WTC11 (cell line): ENCODE measurements at regions not wholly inside any gene's neighbourhood (a gene's known extent, or its start where the extent isn't known, plus 50 kb on each side); places are given as distances from the start of the nearest gene placed in this dataset.

Experiments
- ATAC-seq: fragments of 200-7000 bp; cut with Tn5 transposase; 2 replicates; pipeline ENCODE4 v1.10.0; 2021; ENCODE audit warnings: mild to moderate bottlenecking, moderate library complexity
- CTCF ChIA-PET: fragments of 300-600 bp; sonication (Branson Sonifier 250); formaldehyde crosslinking; loops from one replicate; lab custom pipeline; 2021; ENCODE audit warnings: antibody characterized with exemption; lab: Charles Lee
- POLR2A ChIA-PET: fragments of 350-600 bp; sonication (Branson Sonifier 250); formaldehyde crosslinking; loops from one replicate; lab custom pipeline; 2021; ENCODE audit warnings: antibody characterized with exemption; lab: Charles Lee
- DNase-seq: peaks from one replicate; pipeline ENCODE4 v3.0.0; 2021; ENCODE audit warnings: low spot score
- H3K27ac Mint-ChIP-seq: 2 replicates; pipeline ENCODE4 v1.8.0; 2021; ENCODE audit warnings: mixed read lengths
- H3K27me3 Mint-ChIP-seq: 2 replicates; pipeline ENCODE4 v1.8.0; 2021; ENCODE audit warnings: low read depth, mild to moderate bottlenecking, moderate library complexity, mixed read lengths
- H3K36me3 Mint-ChIP-seq: 2 replicates; pipeline ENCODE4 v1.8.0; 2021; ENCODE audit warnings: mixed read lengths
- H3K4me1 Mint-ChIP-seq: 2 replicates; pipeline ENCODE4 v1.8.0; 2022; ENCODE audit warnings: mixed read lengths
- H3K4me3 Mint-ChIP-seq: 2 replicates; pipeline ENCODE4 v1.8.0; 2021; ENCODE audit warnings: mild to moderate bottlenecking, moderate library complexity, mixed read lengths
- H3K9me3 Mint-ChIP-seq: 2 replicates; pipeline ENCODE4 v1.8.0; 2021; ENCODE audit warnings: mixed read lengths
- ATF6 ChIP-seq: sonication (generic); formaldehyde crosslinking; IDR thresholded peaks from 2 replicates; pipeline ENCODE4 v1.8.1; 2023; ENCODE audit warnings: mild to moderate bottlenecking, missing genetic modification reagents
- E2F5 ChIP-seq: sonication (generic); formaldehyde crosslinking; IDR thresholded peaks from 2 replicates; pipeline ENCODE4 v1.8.1; 2022; ENCODE audit warnings: mild to moderate bottlenecking, moderate library complexity, missing genetic modification reagents
- ESRRA ChIP-seq: sonication (generic); formaldehyde crosslinking; IDR thresholded peaks from 2 replicates; pipeline ENCODE4 v1.8.1; 2022; ENCODE audit warnings: mild to moderate bottlenecking, missing genetic modification reagents, borderline replicate concordance
- GRHL2 ChIP-seq: fragments of 250-450 bp; sonication (Bioruptor Pico); IDR thresholded peaks from 2 replicates; pipeline ENCODE4 v1.8.0; 2022; ENCODE audit warnings: mild to moderate bottlenecking, moderate library complexity; ENCODE audit not compliant: insufficient replicate concordance, severe bottlenecking
- HMGA2 ChIP-seq: fragments of 250-450 bp; sonication (Bioruptor Pico); IDR thresholded peaks from 2 replicates; pipeline ENCODE4 v1.4.0; 2021; ENCODE audit warnings: mild to moderate bottlenecking, moderate library complexity
- HMGXB4 ChIP-seq: sonication (generic); formaldehyde crosslinking; IDR thresholded peaks from 2 replicates; pipeline ENCODE4 v1.8.1; 2023; ENCODE audit warnings: mild to moderate bottlenecking, moderate library complexity, missing genetic modification reagents
- KAT7 ChIP-seq: sonication (generic); formaldehyde crosslinking; IDR thresholded peaks from 2 replicates; pipeline ENCODE4 v1.8.1; 2023; ENCODE audit warnings: missing genetic modification reagents, mild to moderate bottlenecking, borderline replicate concordance
- NFATC4 ChIP-seq: fragments of 250-450 bp; sonication (Bioruptor Pico); IDR thresholded peaks from 2 replicates; pipeline ENCODE4 v1.9.0; 2021; ENCODE audit warnings: mild to moderate bottlenecking
- NFE2L1 ChIP-seq: sonication (generic); formaldehyde crosslinking; IDR thresholded peaks from 2 replicates; pipeline ENCODE4 v1.8.1; 2023; ENCODE audit warnings: missing genetic modification reagents
- NR3C1 ChIP-seq: sonication (generic); formaldehyde crosslinking; conservative IDR thresholded peaks from 2 replicates; pipeline ENCODE4 v1.8.1; 2023; ENCODE audit warnings: low read depth, mild to moderate bottlenecking, missing genetic modification reagents
- OVOL2 ChIP-seq: fragments of 250-450 bp; sonication (Bioruptor Pico); IDR thresholded peaks from 2 replicates; pipeline ENCODE4 v1.9.0; 2021; ENCODE audit warnings: mild to moderate bottlenecking, borderline replicate concordance
- SMAD4 ChIP-seq: sonication (generic); formaldehyde crosslinking; IDR thresholded peaks from 2 replicates; pipeline ENCODE4 v1.8.0; 2022; ENCODE audit warnings: mild to moderate bottlenecking, missing genetic modification reagents
- STAT6 ChIP-seq: sonication (generic); formaldehyde crosslinking; conservative IDR thresholded peaks from 2 replicates; pipeline ENCODE4 v1.8.1; 2023; ENCODE audit warnings: mild to moderate bottlenecking, low read depth, missing genetic modification reagents, moderate library complexity
- ZBTB21 ChIP-seq: sonication (generic); formaldehyde crosslinking; IDR thresholded peaks from 2 replicates; pipeline ENCODE4 v1.8.1; 2023; ENCODE audit warnings: mild to moderate bottlenecking, missing genetic modification reagents, borderline replicate concordance
- ZBTB43 ChIP-seq: sonication (generic); formaldehyde crosslinking; IDR thresholded peaks from 2 replicates; pipeline ENCODE4 v1.8.1; 2023; ENCODE audit warnings: mild to moderate bottlenecking, missing genetic modification reagents
- ZNF232 ChIP-seq: sonication (generic); formaldehyde crosslinking; IDR thresholded peaks from 2 replicates; pipeline ENCODE4 v1.8.0; 2022; ENCODE audit warnings: mild to moderate bottlenecking, missing genetic modification reagents
- ZNF263 ChIP-seq: sonication (generic); formaldehyde crosslinking; IDR thresholded peaks from 2 replicates; pipeline ENCODE4 v1.8.1; 2022; ENCODE audit warnings: low read depth, mild to moderate bottlenecking, moderate library complexity, missing genetic modification reagents
- ZNF532 ChIP-seq: fragments of 250-450 bp; sonication (Bioruptor Pico); IDR thresholded peaks from 2 replicates; pipeline ENCODE4 v1.9.0; 2021; ENCODE audit warnings: mild to moderate bottlenecking, borderline replicate concordance

- TF ChIP-seq ATF6 (CRISPR knock-in tag) (no peak), HMGXB4 (CRISPR knock-in tag) (no peak), E2F5 (no peak), NFE2L1 (CRISPR knock-in tag) (no peak)
Measured at GRCh38 chr13:69178000-69178399, 929.6 kb upstream of the ATXN8OS start (continued).

GRCh38 chr13:69168436-69168835 lies 939.2 kb upstream of the ATXN8OS start:
- no peak overlapping the region for H3K4me3 Mint-ChIP-seq
- no peaks in the 10 kb centered on the region for H3K27me3 Mint-ChIP-seq
- peaks cover 9% of the 10 kb centered on the region for H3K36me3 Mint-ChIP-seq
- ATAC-seq = no peak
- peaks cover 14% of the 10 kb centered on the region for H3K9me3 Mint-ChIP-seq
- DNase-seq = no peak
- H3K4me1 Mint-ChIP-seq = peaks cover 2% of the 10 kb centered on the region
- H3K27ac Mint-ChIP-seq = no peak overlapping the region; the same call in 1 of the 2 replicates
- TF ChIP-seq SMAD4 (CRISPR knock-in tag) = no peak
- TF ChIP-seq OVOL2 (CRISPR knock-in tag) = no peak
- TF ChIP-seq ZNF232 (CRISPR knock-in tag) = no peak
- no peak for TF ChIP-seq ZBTB21 (CRISPR knock-in tag)
- no peak for TF ChIP-seq GRHL2 (CRISPR knock-in tag)
- no peak for TF ChIP-seq ZNF263 (CRISPR knock-in tag)
- TF ChIP-seq NFATC4 = no peak
- POLR2A ChIA-PET = no interaction called here
- CTCF ChIA-PET = no interaction called here

- no peak for DNase-seq
- H3K27me3 Mint-ChIP-seq = no peaks in the 10 kb centered on the region
- peaks cover 4% of the 10 kb centered on the region; the same call in 1 of the 2 replicates for H3K9me3 Mint-ChIP-seq
- POLR2A ChIA-PET = no interaction called here
- H3K4me3 Mint-ChIP-seq = no peak overlapping the region
- no peaks in the 10 kb centered on the region for H3K36me3 Mint-ChIP-seq
- no peaks in the 10 kb centered on the region for H3K4me1 Mint-ChIP-seq
- ATAC-seq = no peak
- no peak overlapping the region; the same call in 1 of the 2 replicates for H3K27ac Mint-ChIP-seq
- CTCF ChIA-PET = no interaction called here
- TF ChIP-seq ZNF532 (CRISPR knock-in tag) = no peak
- no peak for TF ChIP-seq HMGA2 (CRISPR knock-in tag)
- TF ChIP-seq ESRRA (CRISPR knock-in tag) = no peak
- TF ChIP-seq OVOL2 (CRISPR knock-in tag) = no peak
- TF ChIP-seq KAT7 (CRISPR knock-in tag) = no peak
- no peak for TF ChIP-seq ZBTB43
- TF ChIP-seq NR3C1 (CRISPR knock-in tag) = no peak
- TF ChIP-seq STAT6 = no peak
Measured at GRCh38 chr13:69155136-69155535, 952.5 kb upstream of the ATXN8OS start.
